GM21786 (cell line): ENCODE measurements at regions not wholly inside any gene's neighbourhood (a gene's known extent, or its start where the extent isn't known, plus 50 kb on each side); places are given as distances from the start of the nearest gene placed in this dataset.
"Not testable (repeated sequence)": the region's sequence is repeated elsewhere in the genome, so short reads cannot be mapped to it uniquely, and the experiment has no call there.

Experiments
- ATAC-seq: cut with Tn5 transposase; IDR thresholded peaks from one replicate; pipeline ENCODE4 v1.9.1; 2021; ENCODE audit not compliant: unreplicated experiment

- ATAC-seq: no peak
These were observed 216.8 kb downstream of the TUSC1 start for GRCh38 chr9:25461416-25461815.

- ATAC-seq: no peak
These were observed 224.4 kb downstream of the TUSC1 start for GRCh38 chr9:25453875-25454274.

GRCh38 chr9:25449503-25449902 lies 228.7 kb downstream of the TUSC1 start:
- ATAC-seq: no peak

GRCh38 chr9:25445721-25446120 lies 232.5 kb downstream of the TUSC1 start:
- not testable (repeated sequence) for ATAC-seq

- no peak for ATAC-seq
These were observed 235.7 kb downstream of the TUSC1 start for GRCh38 chr9:25442526-25442925.

- no peak for ATAC-seq
These were observed 250.3 kb downstream of the TUSC1 start for GRCh38 chr9:25427898-25428297.

- ATAC-seq: no peak
These were observed 251.0 kb downstream of the TUSC1 start for GRCh38 chr9:25427290-25427689.

GRCh38 chr9:25421560-25421959 lies 256.7 kb downstream of the TUSC1 start:
- ATAC-seq: no peak

- ATAC-seq: no peak
These were observed 259.3 kb downstream of the TUSC1 start for GRCh38 chr9:25418974-25419373.

GRCh38 chr9:25415718-25416117 lies 262.5 kb downstream of the TUSC1 start:
- no peak for ATAC-seq

GRCh38 chr9:25412646-25413045 lies 265.6 kb downstream of the TUSC1 start:
- ATAC-seq: no peak

- no peak for ATAC-seq
These were observed 280.5 kb downstream of the TUSC1 start for GRCh38 chr9:25397746-25398145.

GRCh38 chr9:25396828-25397227 lies 281.4 kb downstream of the TUSC1 start:
- ATAC-seq: no peak

GRCh38 chr9:25381141-25381540 lies 297.1 kb downstream of the TUSC1 start:
- no peak for ATAC-seq

GRCh38 chr9:25377039-25377438 lies 301.2 kb downstream of the TUSC1 start:
- no peak for ATAC-seq

GRCh38 chr9:25374281-25374680 lies 304.0 kb downstream of the TUSC1 start:
- ATAC-seq: no peak

- no peak for ATAC-seq
These were observed 311.3 kb downstream of the TUSC1 start for GRCh38 chr9:25366906-25367305.

- no peak for ATAC-seq
These were observed 324.5 kb downstream of the TUSC1 start for GRCh38 chr9:25353783-25354182.

- no peak for ATAC-seq
These were observed 328.2 kb downstream of the TUSC1 start for GRCh38 chr9:25350011-25350410.

- ATAC-seq: no peak
These were observed 356.1 kb downstream of the TUSC1 start for GRCh38 chr9:25322142-25322541.

GRCh38 chr9:25310961-25311360 lies 367.3 kb downstream of the TUSC1 start:
- ATAC-seq: no peak

GRCh38 chr9:25308549-25308948 lies 369.7 kb downstream of the TUSC1 start:
- no peak for ATAC-seq

- no peak for ATAC-seq
These were observed 375.6 kb downstream of the TUSC1 start for GRCh38 chr9:25302601-25303000.

GRCh38 chr9:25288195-25288594 lies 390.0 kb downstream of the TUSC1 start:
- ATAC-seq: not testable (repeated sequence)
